Astrocyte (in vitro differentiated cells and primary cell): ENCODE measurements at regions not wholly inside any gene's neighbourhood (a gene's known extent, or its start where the extent isn't known, plus 50 kb on each side); places are given as distances from the start of the nearest gene placed in this dataset.

Experiments
- DNase-seq: peaks from one replicate; pipeline ENCODE4 v3.0.0-alpha.2; 2010; ENCODE audit warnings: low read depth
- FAIRE-seq: peaks from 2 replicates; lab custom pipeline; 2011; peaks lifted over from hg19 to GRCh38; lab: Jason Lieb, UNC
- H2AFZ ChIP-seq: 2 replicates; pipeline ENCODE4 v1.6.0; 2012; ENCODE audit warnings: low read depth, low read length, inconsistent platforms
- H3K27ac ChIP-seq: 2 replicates; pipeline ENCODE4 v1.5.1; 2011; ENCODE audit warnings: low read depth, low read length, inconsistent platforms
- H3K27me3 ChIP-seq: 2 replicates; pipeline ENCODE4 v1.6.0; 2011; ENCODE audit warnings: low read length, inconsistent platforms; ENCODE audit not compliant: insufficient read depth
- H3K36me3 ChIP-seq: 2 replicates; pipeline ENCODE4 v1.5.1; 2011; ENCODE audit warnings: low read length, inconsistent platforms; ENCODE audit not compliant: insufficient read depth
- H3K4me1 ChIP-seq: 2 replicates; pipeline ENCODE4 v1.5.1; 2011; ENCODE audit warnings: low read length, inconsistent platforms; ENCODE audit not compliant: insufficient read depth
- H3K4me2 ChIP-seq: 2 replicates; pipeline ENCODE4 v1.6.0; 2012; ENCODE audit warnings: low read length, inconsistent platforms
- H3K4me3 ChIP-seq: 2 replicates; pipeline ENCODE4 v1.5.1; 2011; ENCODE audit warnings: low read depth, mild to moderate bottlenecking, low read length, inconsistent platforms; ENCODE audit not compliant: insufficient read depth
- H3K79me2 ChIP-seq: 2 replicates; pipeline ENCODE4 v1.6.0; 2012; ENCODE audit warnings: mild to moderate bottlenecking, low read length, inconsistent platforms; ENCODE audit not compliant: insufficient read depth
- H3K9ac ChIP-seq: 2 replicates; pipeline ENCODE4 v1.6.0; 2012; ENCODE audit warnings: mild to moderate bottlenecking, low read length, inconsistent platforms
- H3K9me3 ChIP-seq: 2 replicates; pipeline ENCODE4 v1.5.1; 2012; ENCODE audit warnings: low read depth, mild to moderate bottlenecking, low read length, inconsistent platforms; ENCODE audit not compliant: insufficient read depth
- H4K20me1 ChIP-seq: 2 replicates; pipeline ENCODE4 v1.6.0; 2012; ENCODE audit warnings: low read length, inconsistent platforms; ENCODE audit not compliant: insufficient read depth
- H3K27ac Mint-ChIP-seq: one replicate; pipeline ENCODE4 v1.8.0; 2021; ENCODE audit warnings: mild to moderate bottlenecking, mixed read lengths; ENCODE audit not compliant: unreplicated experiment
- H3K27me3 Mint-ChIP-seq: one replicate; pipeline ENCODE4 v1.8.0; 2021; ENCODE audit warnings: low read depth, mixed read lengths; ENCODE audit not compliant: unreplicated experiment
- H3K36me3 Mint-ChIP-seq: one replicate; pipeline ENCODE4 v1.8.0; 2021; ENCODE audit warnings: low read depth, mixed read lengths; ENCODE audit not compliant: unreplicated experiment
- H3K4me1 Mint-ChIP-seq: one replicate; pipeline ENCODE4 v1.8.0; 2021; ENCODE audit warnings: low read depth, mixed read lengths; ENCODE audit not compliant: unreplicated experiment
- H3K4me3 Mint-ChIP-seq: one replicate; pipeline ENCODE4 v1.8.0; 2021; ENCODE audit warnings: mild to moderate bottlenecking, moderate library complexity, mixed read lengths; ENCODE audit not compliant: unreplicated experiment
- H3K9me3 Mint-ChIP-seq: one replicate; pipeline ENCODE4 v1.8.0; 2021; ENCODE audit warnings: mild to moderate bottlenecking, mixed read lengths; ENCODE audit not compliant: unreplicated experiment
- CTCF ChIP-seq: IDR thresholded peaks from 2 replicates; pipeline ENCODE4 v1.5.1; 2011; ENCODE audit warnings: low read depth, mild to moderate bottlenecking, inconsistent platforms, low read length, moderate library complexity; ENCODE audit not compliant: insufficient read depth
- EZH2 ChIP-seq: IDR thresholded peaks from 2 replicates; pipeline ENCODE4 v1.6.1; 2012; ENCODE audit warnings: mild to moderate bottlenecking, low read length, inconsistent platforms; ENCODE audit not compliant: insufficient read depth

DNA sequence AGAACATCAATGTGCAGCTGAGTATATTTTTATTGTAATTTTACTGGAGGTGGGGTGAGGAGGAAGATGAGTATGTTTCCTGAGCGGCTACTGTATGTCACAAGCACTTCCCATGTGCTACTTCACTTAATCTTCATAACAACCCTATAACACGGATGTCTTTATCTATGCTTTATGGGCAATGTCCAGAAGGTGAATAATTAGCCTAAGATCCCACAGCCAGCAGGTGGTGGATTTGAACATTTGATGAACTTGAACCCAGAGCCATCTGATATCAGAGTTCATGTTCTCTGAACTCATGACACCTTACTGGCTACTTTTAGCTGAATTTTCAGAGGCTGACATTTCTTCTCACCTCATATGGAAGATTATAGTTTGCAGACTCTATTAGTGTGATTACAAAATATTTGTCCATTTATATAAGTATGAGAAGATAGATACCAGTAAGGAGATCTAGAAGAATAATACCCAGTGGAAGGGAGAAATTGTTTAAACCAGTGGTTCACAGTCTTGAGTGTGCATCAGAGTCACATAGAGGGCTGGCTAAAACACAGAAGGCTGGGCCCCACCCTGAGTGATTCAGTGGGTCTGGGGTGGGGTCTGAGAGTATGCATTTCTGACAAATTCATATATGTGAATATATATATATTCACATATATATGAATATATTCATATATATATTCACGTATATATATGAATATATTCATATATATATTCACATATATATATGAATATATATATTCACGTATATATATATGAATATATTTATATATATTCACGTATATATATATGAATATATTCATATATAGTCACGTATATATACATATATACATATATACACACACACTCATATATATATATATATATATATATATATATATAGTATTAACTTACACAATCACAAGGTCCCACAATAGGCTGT, 164.4 kb upstream of the NR3C1 start:
- DNase-seq (no peak), FAIRE-seq (no peak)
- H3K9me3 ChIP-seq, result no peaks in the 10 kb centered on the region
- H3K36me3 Mint-ChIP-seq, result no peaks in the 10 kb centered on the region
- peaks cover 2% of the 10 kb centered on the region for H3K9me3 Mint-ChIP-seq
- H3K9ac ChIP-seq, result no peak overlapping the region
- no peaks in the 10 kb centered on the region for H3K79me2 ChIP-seq
- H2AFZ ChIP-seq, result no peak overlapping the region
- H4K20me1 ChIP-seq, result no peaks in the 10 kb centered on the region
- H3K4me2 ChIP-seq, result no peak overlapping the region
- peaks cover 3% of the 10 kb centered on the region for H3K4me1 Mint-ChIP-seq
- no peak overlapping the region for H3K27ac Mint-ChIP-seq
- H3K27me3 ChIP-seq, result no peaks in the 10 kb centered on the region
- no peak overlapping the region for H3K27ac ChIP-seq
- TF ChIP-seq CTCF (no peak), EZH2 (no peak)
- no peaks in the 10 kb centered on the region for H3K27me3 Mint-ChIP-seq
- H3K4me3 Mint-ChIP-seq, result no peak overlapping the region
- peaks cover 6% of the 10 kb centered on the region for H3K4me1 ChIP-seq
- no peak overlapping the region for H3K4me3 ChIP-seq
- no peaks in the 10 kb centered on the region for H3K36me3 ChIP-seq

DNA sequence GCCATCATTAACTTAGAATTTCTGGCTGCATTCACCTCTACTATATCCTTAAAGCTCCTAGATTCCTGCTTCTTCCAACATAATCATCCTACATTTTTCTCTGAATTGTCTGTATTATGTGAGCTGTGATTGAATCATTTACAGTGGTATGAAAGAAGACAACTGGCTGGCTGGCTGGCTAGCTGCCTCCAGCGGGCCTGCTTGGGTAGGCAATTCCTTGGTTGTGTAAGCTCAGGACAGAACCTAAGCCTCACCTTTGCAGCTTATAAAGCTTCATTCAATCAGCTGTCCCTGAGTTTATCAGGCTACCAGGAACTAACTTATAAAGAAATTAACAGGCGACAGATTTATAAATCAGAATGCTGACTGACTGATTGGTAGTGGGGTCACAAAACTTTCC, 162.7 kb upstream of the NR3C1 start:
- Mint-ChIP-seq H3K4me1 (peaks cover 6% of the 10 kb centered on the region), H3K36me3 (no peaks in the 10 kb centered on the region), H3K27ac (no peak overlapping the region), H3K9me3 (no peaks in the 10 kb centered on the region), H3K4me3 (no peak overlapping the region), H3K27me3 (no peaks in the 10 kb centered on the region)
- Histone ChIP-seq H2AFZ (no peak overlapping the region), H3K36me3 (no peaks in the 10 kb centered on the region), H4K20me1 (no peaks in the 10 kb centered on the region), H3K27ac (no peak overlapping the region), H3K9me3 (no peaks in the 10 kb centered on the region), H3K4me2 (no peak overlapping the region), H3K27me3 (no peaks in the 10 kb centered on the region), H3K4me1 (peaks cover 9% of the 10 kb centered on the region), H3K4me3 (no peak overlapping the region), H3K9ac (no peak overlapping the region), H3K79me2 (no peaks in the 10 kb centered on the region)
- DNase-seq (no peak), FAIRE-seq (no peak)
- no peak for TF ChIP-seq EZH2
- TF ChIP-seq CTCF, result no peak

GRCh38 chr5:143564417-143564816, 160.9 kb upstream of the NR3C1 start:
- no peaks in the 10 kb centered on the region for H3K27me3 Mint-ChIP-seq
- Histone ChIP-seq H3K27ac (no peak overlapping the region), H3K79me2 (no peaks in the 10 kb centered on the region), H3K4me3 (no peak overlapping the region), H3K4me2 (no peak overlapping the region), H3K9me3 (no peaks in the 10 kb centered on the region), H3K4me1 (peaks cover 9% of the 10 kb centered on the region), H2AFZ (no peak overlapping the region), H3K27me3 (no peaks in the 10 kb centered on the region), H3K36me3 (no peaks in the 10 kb centered on the region), H4K20me1 (no peaks in the 10 kb centered on the region), H3K9ac (no peak overlapping the region)
- TF ChIP-seq CTCF (no peak), EZH2 (no peak)
- no peaks in the 10 kb centered on the region for H3K36me3 Mint-ChIP-seq
- no peak for FAIRE-seq
- DNase-seq, result no peak
- H3K4me1 Mint-ChIP-seq, result peaks cover 4% of the 10 kb centered on the region
- H3K9me3 Mint-ChIP-seq, result no peaks in the 10 kb centered on the region
- H3K4me3 Mint-ChIP-seq, result no peak overlapping the region
- H3K27ac Mint-ChIP-seq, result no peak overlapping the region
